Neural cell (in vitro differentiated cells): ENCODE measurements at regions not wholly inside any gene's neighbourhood (a gene's known extent, or its start where the extent isn't known, plus 50 kb on each side); places are given as distances from the start of the nearest gene placed in this dataset.

Experiments used
- H2AFZ ChIP-seq: fragments of 200-600, 300-800 bp; sonication (generic), shearing (Covaris generic); 2 replicates; pipeline ENCODE4 v1.6.0; 2014; ENCODE audit warnings: low read depth, mild to moderate bottlenecking, antibody characterized with exemption, low read length, moderate library complexity
- H3F3A ChIP-seq: fragments of 200-600 bp; shearing (Covaris generic); 2 replicates; pipeline ENCODE4 v1.6.1; 2016; ENCODE audit warnings: mild to moderate bottlenecking, moderate library complexity, mixed read lengths, antibody characterized with exemption, low read length; ENCODE audit not compliant: insufficient read depth, poor library complexity, severe bottlenecking
- H3K27ac ChIP-seq: fragments of 200-600, 300-800 bp; sonication (generic), shearing (Covaris generic); 2 replicates; pipeline ENCODE4 v1.5.1; 2014; ENCODE audit warnings: mild to moderate bottlenecking, low read length, moderate library complexity
- H3K27me3 ChIP-seq: fragments of 300-800, 200-600 bp; sonication (generic), shearing (Covaris generic); 2 replicates; pipeline ENCODE4 v1.6.0; 2014; ENCODE audit warnings: mild to moderate bottlenecking, low read depth, low read length, moderate library complexity; ENCODE audit not compliant: insufficient read depth
- H3K36me3 ChIP-seq: fragments of 300-800, 200-600 bp; sonication (generic), shearing (Covaris generic); 2 replicates; pipeline ENCODE4 v1.5.1; 2014; ENCODE audit warnings: mild to moderate bottlenecking, antibody characterized with exemption, low read length, moderate library complexity; ENCODE audit not compliant: insufficient read depth
- H3K4me2 ChIP-seq: fragments of 300-800, 200-600 bp; sonication (generic), shearing (Covaris generic); 2 replicates; pipeline ENCODE4 v1.6.0; 2014; ENCODE audit warnings: mild to moderate bottlenecking, low read length
- H3K4me3 ChIP-seq: fragments of 300-800, 200-600 bp; sonication (generic), shearing (Covaris generic); 2 replicates; pipeline ENCODE4 v1.5.1; 2014; ENCODE audit warnings: mild to moderate bottlenecking, low read length, moderate library complexity
- H3K79me2 ChIP-seq: fragments of 200-600 bp; shearing (Covaris generic); replicated peaks from 2 replicates; pipeline ENCODE4 v1.6.0; 2014; ENCODE audit warnings: mild to moderate bottlenecking, low read length, moderate library complexity; ENCODE audit not compliant: insufficient read depth
- H3K9ac ChIP-seq: fragments of 300-800, 200-600 bp; sonication (generic), shearing (Covaris generic); 2 replicates; pipeline ENCODE4 v1.6.1; 2016; ENCODE audit warnings: mild to moderate bottlenecking, low read length, mixed read lengths
- H3K9me2 ChIP-seq: fragments of 200-600 bp; shearing (Covaris generic); 2 replicates; pipeline ENCODE4 v1.6.1; 2016; ENCODE audit warnings: mild to moderate bottlenecking, low read length, mixed read lengths; ENCODE audit not compliant: insufficient read depth
- H3K9me3 ChIP-seq: fragments of 200-600, 300-800 bp; sonication (generic), shearing (Covaris generic); 2 replicates; pipeline ENCODE4 v1.6.1; 2016; ENCODE audit warnings: mild to moderate bottlenecking, mixed run types, low read length, moderate library complexity, mixed read lengths
- H4K20me1 ChIP-seq: fragments of 200-600 bp; shearing (Covaris generic); 2 replicates; pipeline ENCODE4 v1.6.1; 2016; ENCODE audit warnings: mild to moderate bottlenecking, mixed run types; ENCODE audit not compliant: insufficient read depth
- EP300 ChIP-seq: fragments of 450-650 bp; conservative IDR thresholded peaks from 2 replicates; pipeline ENCODE4 v1.6.1; 2014; ENCODE audit warnings: antibody characterized with exemption, mild to moderate bottlenecking, moderate library complexity; ENCODE audit not compliant: poor library complexity, severe bottlenecking
- EZH2 ChIP-seq: fragments of 200-600, 300-800 bp; shearing (Covaris generic), sonication (generic); IDR thresholded peaks from 2 replicates; pipeline ENCODE4 v1.6.1; 2014; ENCODE audit warnings: antibody characterized with exemption, low read length, borderline replicate concordance, mild to moderate bottlenecking; ENCODE audit not compliant: insufficient read depth, poor library complexity, severe bottlenecking
- MXI1 ChIP-seq: fragments of 450-650 bp; conservative IDR thresholded peaks from 2 replicates; pipeline ENCODE4 v1.6.1; 2014; ENCODE audit warnings: antibody characterized with exemption, mild to moderate bottlenecking; ENCODE audit not compliant: poor library complexity, severe bottlenecking
- POLR2AphosphoS5 ChIP-seq: IDR thresholded peaks from 2 replicates; pipeline ENCODE4 v1.6.1; 2012
- RAD21 ChIP-seq: fragments of 450-650 bp; conservative IDR thresholded peaks from 2 replicates; pipeline ENCODE4 v1.6.1; 2014; ENCODE audit warnings: antibody characterized with exemption, mild to moderate bottlenecking, moderate library complexity
- SMC3 ChIP-seq: fragments of 450-650 bp; conservative IDR thresholded peaks from 2 replicates; pipeline ENCODE4 v1.6.1; 2014; ENCODE audit warnings: antibody characterized with exemption, mild to moderate bottlenecking, moderate library complexity; ENCODE audit not compliant: poor library complexity
- TAF1 ChIP-seq: IDR thresholded peaks from 2 replicates; pipeline ENCODE4 v1.6.1; 2012; ENCODE audit warnings: low read depth
- TF ChIP-seq, protein P1 (sequence below): IDR thresholded peaks from 2 replicates; pipeline ENCODE4 v1.6.1; 2012; ENCODE audit warnings: borderline replicate concordance
- TF ChIP-seq, protein P2 (sequence below): fragments of 450-650 bp; IDR thresholded peaks from 2 replicates; pipeline ENCODE4 v1.5.1; 2014; ENCODE audit warnings: antibody characterized with exemption, mild to moderate bottlenecking, moderate library complexity; ENCODE audit not compliant: poor library complexity, severe bottlenecking

DNA sequence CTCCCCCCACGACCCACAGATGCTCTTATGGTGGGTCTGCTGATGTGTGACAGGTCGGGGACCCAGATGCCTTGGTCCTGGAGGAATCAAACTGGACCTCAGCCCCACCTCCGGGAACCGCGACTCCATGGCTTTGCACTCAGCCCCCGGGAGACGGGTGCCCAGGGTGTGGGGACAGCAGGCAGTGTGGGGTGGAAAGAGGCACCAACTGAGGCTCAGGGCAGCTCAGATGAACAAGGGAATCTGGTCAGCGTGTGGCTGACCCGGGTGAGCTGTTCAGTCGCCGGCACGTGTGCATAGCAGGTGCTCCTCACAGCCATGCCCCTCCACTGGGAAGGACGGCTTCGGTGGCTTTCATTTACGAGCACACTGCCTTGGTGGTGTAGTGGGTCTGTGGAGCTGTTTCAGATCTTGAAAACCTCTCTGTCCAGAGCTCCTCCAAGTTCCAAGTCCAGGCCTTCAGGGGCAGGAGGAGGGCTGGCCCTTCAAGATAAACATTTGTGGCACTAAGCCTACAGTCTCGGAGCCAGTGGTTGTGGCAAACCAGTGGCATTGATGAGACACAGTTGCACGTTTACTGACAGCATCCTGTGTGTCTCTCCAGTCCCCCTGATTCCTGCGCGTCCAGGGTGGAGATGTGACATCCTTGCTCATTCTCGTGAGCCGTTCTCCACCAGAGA, 471.2 kb upstream of the HS6ST1 start:
- TF ChIP-seq POLR2AphosphoS5, result no peak
- TF ChIP-seq, protein P1, sequence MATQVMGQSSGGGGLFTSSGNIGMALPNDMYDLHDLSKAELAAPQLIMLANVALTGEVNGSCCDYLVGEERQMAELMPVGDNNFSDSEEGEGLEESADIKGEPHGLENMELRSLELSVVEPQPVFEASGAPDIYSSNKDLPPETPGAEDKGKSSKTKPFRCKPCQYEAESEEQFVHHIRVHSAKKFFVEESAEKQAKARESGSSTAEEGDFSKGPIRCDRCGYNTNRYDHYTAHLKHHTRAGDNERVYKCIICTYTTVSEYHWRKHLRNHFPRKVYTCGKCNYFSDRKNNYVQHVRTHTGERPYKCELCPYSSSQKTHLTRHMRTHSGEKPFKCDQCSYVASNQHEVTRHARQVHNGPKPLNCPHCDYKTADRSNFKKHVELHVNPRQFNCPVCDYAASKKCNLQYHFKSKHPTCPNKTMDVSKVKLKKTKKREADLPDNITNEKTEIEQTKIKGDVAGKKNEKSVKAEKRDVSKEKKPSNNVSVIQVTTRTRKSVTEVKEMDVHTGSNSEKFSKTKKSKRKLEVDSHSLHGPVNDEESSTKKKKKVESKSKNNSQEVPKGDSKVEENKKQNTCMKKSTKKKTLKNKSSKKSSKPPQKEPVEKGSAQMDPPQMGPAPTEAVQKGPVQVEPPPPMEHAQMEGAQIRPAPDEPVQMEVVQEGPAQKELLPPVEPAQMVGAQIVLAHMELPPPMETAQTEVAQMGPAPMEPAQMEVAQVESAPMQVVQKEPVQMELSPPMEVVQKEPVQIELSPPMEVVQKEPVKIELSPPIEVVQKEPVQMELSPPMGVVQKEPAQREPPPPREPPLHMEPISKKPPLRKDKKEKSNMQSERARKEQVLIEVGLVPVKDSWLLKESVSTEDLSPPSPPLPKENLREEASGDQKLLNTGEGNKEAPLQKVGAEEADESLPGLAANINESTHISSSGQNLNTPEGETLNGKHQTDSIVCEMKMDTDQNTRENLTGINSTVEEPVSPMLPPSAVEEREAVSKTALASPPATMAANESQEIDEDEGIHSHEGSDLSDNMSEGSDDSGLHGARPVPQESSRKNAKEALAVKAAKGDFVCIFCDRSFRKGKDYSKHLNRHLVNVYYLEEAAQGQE, result no peak
- TF ChIP-seq SMC3, result no peak
- TF ChIP-seq RAD21, result no peak
- TF ChIP-seq TAF1, result no peak
- no peak for TF ChIP-seq MXI1
- TF ChIP-seq, protein P2, sequence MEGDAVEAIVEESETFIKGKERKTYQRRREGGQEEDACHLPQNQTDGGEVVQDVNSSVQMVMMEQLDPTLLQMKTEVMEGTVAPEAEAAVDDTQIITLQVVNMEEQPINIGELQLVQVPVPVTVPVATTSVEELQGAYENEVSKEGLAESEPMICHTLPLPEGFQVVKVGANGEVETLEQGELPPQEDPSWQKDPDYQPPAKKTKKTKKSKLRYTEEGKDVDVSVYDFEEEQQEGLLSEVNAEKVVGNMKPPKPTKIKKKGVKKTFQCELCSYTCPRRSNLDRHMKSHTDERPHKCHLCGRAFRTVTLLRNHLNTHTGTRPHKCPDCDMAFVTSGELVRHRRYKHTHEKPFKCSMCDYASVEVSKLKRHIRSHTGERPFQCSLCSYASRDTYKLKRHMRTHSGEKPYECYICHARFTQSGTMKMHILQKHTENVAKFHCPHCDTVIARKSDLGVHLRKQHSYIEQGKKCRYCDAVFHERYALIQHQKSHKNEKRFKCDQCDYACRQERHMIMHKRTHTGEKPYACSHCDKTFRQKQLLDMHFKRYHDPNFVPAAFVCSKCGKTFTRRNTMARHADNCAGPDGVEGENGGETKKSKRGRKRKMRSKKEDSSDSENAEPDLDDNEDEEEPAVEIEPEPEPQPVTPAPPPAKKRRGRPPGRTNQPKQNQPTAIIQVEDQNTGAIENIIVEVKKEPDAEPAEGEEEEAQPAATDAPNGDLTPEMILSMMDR, result no peak
- no peak for TF ChIP-seq EZH2
- TF ChIP-seq EP300, result no peak

DNA sequence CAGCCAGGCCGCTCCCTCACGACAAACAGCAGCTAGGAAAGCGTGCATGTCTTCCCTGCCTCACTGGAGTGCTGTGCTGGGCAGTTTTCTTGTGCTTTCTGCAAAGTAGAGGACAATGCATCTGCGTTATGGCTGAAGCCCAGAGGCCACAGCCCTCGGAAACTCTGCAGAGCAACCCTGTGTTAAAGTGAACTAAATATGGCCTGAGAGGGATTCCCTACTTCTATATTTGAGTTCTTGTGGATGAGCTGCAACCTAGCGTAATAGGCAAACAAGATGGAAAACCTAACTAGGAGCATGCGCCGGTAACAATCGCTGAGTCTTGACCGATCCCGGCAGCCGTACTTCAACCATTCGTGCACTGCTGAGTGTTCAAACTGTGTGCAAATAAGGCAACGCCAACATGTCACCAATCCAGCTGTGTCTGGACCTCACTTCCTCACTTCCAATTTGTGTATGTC, 471.9 kb upstream of the HS6ST1 start:
- H3K27ac ChIP-seq, result no peak overlapping the region
- no peak overlapping the region for H3K4me3 ChIP-seq
- no peak overlapping the region for H3K9ac ChIP-seq
- no peaks in the 10 kb centered on the region for H3K79me2 ChIP-seq
- H2AFZ ChIP-seq, result no peak overlapping the region
- no peaks in the 10 kb centered on the region for H3K36me3 ChIP-seq
- no peaks in the 10 kb centered on the region for H4K20me1 ChIP-seq
- no peak overlapping the region for H3K4me2 ChIP-seq
- no peaks in the 10 kb centered on the region for H3K27me3 ChIP-seq
- H3K9me2 ChIP-seq, result no peaks in the 10 kb centered on the region
- no peaks in the 10 kb centered on the region for H3K9me3 ChIP-seq
- H3F3A ChIP-seq, result no peaks in the 10 kb centered on the region
- TF ChIP-seq RAD21 (no peak), EZH2 (no peak), POLR2AphosphoS5 (no peak), EP300 (no peak), SMC3 (no peak), TAF1 (no peak), MXI1 (no peak)
- TF ChIP-seq, protein P2, result no peak
- TF ChIP-seq, protein P1, result no peak

More for the DNA sequence above, 471.2 kb upstream of the HS6ST1 start:
- Histone ChIP-seq H3K36me3 (no peaks in the 10 kb centered on the region), H2AFZ (no peak overlapping the region), H4K20me1 (no peaks in the 10 kb centered on the region), H3K4me2 (no peak overlapping the region), H3K27ac (no peak overlapping the region), H3K4me3 (no peak overlapping the region), H3K79me2 (no peaks in the 10 kb centered on the region), H3K27me3 (no peaks in the 10 kb centered on the region), H3K9me2 (no peaks in the 10 kb centered on the region), H3K9ac (no peak overlapping the region), H3F3A (no peaks in the 10 kb centered on the region), H3K9me3 (no peaks in the 10 kb centered on the region)
